ENCODE measurements at regions not wholly inside any gene's neighbourhood (a gene's known extent, or its start where the extent isn't known, plus 50 kb on each side); places are given as distances from the start of the nearest gene placed in this dataset.
A peak's percentile ranks its signal among the peaks of the same experiment; 100 is the strongest.
"Not testable (repeated sequence)": the region's sequence is repeated elsewhere in the genome, so short reads cannot be mapped to it uniquely, and the experiment has no call there.

DNA sequence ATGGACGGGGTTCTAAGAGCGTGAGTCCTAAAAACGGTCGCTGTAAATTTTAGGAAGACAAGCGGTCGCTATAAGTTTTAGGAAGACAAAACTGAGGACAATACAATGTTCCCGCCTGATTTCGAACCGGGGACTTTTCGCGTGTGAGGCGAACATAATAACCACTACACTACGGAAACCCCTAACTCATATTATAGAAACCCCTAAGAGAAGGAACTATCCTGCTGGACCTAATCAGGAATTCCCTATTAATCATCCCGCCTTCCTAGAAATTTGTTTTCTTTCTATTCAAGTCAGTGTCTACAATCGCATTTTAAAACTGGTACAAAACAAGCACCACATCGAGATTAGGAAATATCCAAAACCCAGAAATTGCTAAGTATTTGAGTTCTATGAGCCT, 183.8 kb downstream of the OR2B2 start:
- no peak for ATAC-seq (replicated peaks in 6 of 8)
- in situ Hi-C loops (cut with MboI; ENCODE audit: low pct_unique_long_range_greater_than_20kb in 2 of 9, low sequenced_read_pairs in 9 of 9, unreplicated experiment in 9 of 9): no loop called here
- Histone ChIP-seq H3K27ac (no peak overlapping the region), H3K4me3 (no peak overlapping the region), H3K4me1 (replicated peaks in 1 of 2) (no peaks in the 10 kb centered on the region)
- 50 to 95% (median 76%) methylated on average over 3 to 16 of the region's 16 CpGs; no CpG with 5 or more reads in 1 of the 10 experiments for WGBS, 10 experiments

DNA sequence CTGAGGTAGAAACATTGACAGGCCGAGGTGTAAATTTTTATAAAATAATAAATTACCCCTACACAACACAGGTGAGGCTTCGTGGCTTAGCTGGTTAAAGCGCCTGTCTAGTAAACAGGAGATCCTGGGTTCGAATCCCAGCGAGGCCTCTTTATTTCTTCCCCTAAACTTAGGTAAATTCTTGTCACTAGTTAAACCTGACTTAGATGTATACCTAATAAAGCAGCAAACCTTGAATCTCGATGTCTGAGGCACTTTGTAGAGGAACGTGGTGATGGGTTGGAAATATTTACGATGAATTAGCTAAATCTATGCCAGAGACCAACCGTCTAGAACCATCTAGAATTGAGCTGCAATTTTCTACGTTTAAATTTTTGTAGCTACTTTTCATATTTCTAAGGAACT, 185.6 kb downstream of the OR2B2 start:
- Histone ChIP-seq H3K4me3 (no peak overlapping the region), H3K4me1 (replicated peaks in 1 of 2) (peaks cover 0 to 1% of the 10 kb centered on the region in 2 donors), H3K27ac (no peak overlapping the region)
- WGBS, 10 experiments: 12 to 84% (median 41%) methylated on average over 3 to 10 of the region's 10 CpGs
- peak in 3 of 8 experiments; percentile 17 to 84 (median 67) for ATAC-seq (replicated peaks in 6 of 8)
- in situ Hi-C loops (cut with MboI; ENCODE audit: low pct_unique_long_range_greater_than_20kb in 2 of 9, low sequenced_read_pairs in 9 of 9, unreplicated experiment in 9 of 9): no loop called here

DNA sequence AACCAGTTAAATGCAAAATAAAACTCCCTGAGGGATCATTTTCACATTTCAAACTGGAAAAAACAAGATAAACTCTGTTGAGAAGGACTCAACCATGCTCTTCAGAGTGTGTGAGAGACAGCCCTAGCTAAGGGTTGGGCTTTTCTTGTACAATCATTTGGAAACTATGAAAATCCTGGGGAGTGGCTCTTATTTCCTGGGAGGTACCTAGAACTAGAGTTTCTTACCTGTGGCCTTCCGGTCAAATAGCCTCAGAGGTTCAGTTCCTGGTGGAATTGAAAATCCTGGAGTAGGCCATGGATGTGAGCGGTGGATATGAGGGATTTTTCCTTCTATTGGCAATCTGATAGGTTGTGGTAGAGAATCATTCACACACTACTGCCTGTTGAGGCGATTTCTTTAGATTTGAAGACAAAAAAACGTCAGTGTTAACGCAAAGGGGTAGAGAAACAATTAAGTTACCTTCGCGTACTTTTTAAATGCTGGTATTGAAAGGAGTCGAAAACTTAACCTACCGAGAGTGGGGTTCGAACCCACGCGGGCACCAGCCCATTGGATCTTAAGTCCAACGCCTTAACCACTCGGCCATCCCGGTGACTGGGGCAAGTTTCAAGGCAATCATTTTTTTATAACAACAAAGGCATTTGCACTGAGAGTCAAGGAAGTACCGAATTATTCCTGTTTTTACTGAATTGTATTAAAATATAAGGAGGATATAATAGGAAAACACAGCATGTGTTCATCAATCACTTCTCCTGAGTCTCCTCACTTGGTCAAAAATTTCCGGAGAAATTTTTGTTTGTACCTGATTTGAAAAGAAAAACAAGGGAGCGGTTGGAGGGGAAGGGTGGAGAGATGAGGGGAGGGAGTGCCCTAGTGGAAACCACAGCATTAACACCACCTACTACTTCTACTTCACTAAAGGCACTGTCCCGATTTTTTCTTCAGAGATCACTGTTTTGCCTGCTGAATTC, 191.3 kb downstream of the OR2B2 start:
- WGBS, 10 experiments: 0 to 59% (median 24%) methylated on average over 1 to 19 of the region's 19 CpGs
- peak in 3 of 8 experiments; percentile 51 to 89 (median 87) for ATAC-seq (replicated peaks in 6 of 8)
- Histone ChIP-seq H3K27ac (no peak overlapping the region), H3K4me1 (replicated peaks in 1 of 2) (peaks cover 0 to 4% of the 10 kb centered on the region in 2 donors), H3K4me3 (peak overlapping the region in 1 of 5 donors; percentile 11)
- in situ Hi-C loops (cut with MboI; ENCODE audit: low pct_unique_long_range_greater_than_20kb in 2 of 9, low sequenced_read_pairs in 9 of 9, unreplicated experiment in 9 of 9): no loop called here

DNA sequence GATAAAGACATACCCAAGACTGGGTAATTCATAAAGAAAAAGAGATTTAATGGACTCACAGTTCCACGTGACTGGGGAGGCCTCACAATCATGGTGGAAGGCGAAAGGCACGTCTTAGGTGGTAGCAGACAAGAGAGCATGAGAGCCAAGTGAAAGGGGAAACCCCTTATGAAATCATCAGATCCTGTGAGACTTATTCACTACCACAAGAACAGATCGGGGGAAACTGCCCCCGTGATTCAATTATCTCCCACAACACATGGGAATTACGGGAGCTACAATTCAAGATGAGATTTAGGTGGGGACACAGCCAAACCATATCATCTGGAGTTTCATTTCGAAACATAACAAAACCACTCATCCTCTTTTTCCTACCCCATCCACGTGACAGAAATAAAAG, 193.2 kb downstream of the OR2B2 start:
- H3K4me1 ChIP-seq (replicated peaks in 1 of 2); ATAC-seq (replicated peaks in 6 of 8); H3K27ac ChIP-seq; in situ Hi-C loops (cut with MboI; ENCODE audit: low pct_unique_long_range_greater_than_20kb in 2 of 9, low sequenced_read_pairs in 9 of 9, unreplicated experiment in 9 of 9); H3K4me3 ChIP-seq: not testable (repeated sequence)
- 28 to 87% (median 76%) methylated on average over 1 to 8 of the region's 8 CpGs; no CpG with 5 or more reads in 1 of the 10 experiments for WGBS, 10 experiments

DNA sequence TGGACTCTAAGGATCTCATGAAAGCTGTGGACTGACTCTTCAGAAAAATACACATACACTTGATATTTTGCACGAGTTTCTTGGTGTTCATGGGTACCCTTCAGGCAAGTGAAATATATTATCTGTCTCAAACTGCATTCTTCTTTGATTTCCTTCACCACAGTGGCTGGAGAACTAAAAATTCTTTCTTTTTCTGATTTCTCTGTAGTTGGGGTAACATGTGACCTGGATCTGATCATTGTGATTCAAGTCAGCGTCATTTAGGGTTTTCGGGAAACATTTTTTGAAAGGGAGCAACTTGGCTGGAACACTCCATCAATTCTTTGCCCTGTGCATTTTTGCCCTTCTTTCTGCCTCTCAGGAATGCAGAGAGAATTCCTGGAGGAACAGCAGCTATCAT, 205.8 kb downstream of the OR2B2 start:
- Histone ChIP-seq H3K4me3 (no peak overlapping the region), H3K4me1 (replicated peaks in 1 of 2) (no peaks in the 10 kb centered on the region), H3K27ac (no peak overlapping the region)
- ATAC-seq (replicated peaks in 6 of 8): no peak
- in situ Hi-C loops (cut with MboI; ENCODE audit: low pct_unique_long_range_greater_than_20kb in 2 of 9, low sequenced_read_pairs in 9 of 9, unreplicated experiment in 9 of 9): no loop called here
- 39 to 100% (median 90%) methylated on average over 1 to 3 of the region's 3 CpGs for WGBS, 10 experiments

DNA sequence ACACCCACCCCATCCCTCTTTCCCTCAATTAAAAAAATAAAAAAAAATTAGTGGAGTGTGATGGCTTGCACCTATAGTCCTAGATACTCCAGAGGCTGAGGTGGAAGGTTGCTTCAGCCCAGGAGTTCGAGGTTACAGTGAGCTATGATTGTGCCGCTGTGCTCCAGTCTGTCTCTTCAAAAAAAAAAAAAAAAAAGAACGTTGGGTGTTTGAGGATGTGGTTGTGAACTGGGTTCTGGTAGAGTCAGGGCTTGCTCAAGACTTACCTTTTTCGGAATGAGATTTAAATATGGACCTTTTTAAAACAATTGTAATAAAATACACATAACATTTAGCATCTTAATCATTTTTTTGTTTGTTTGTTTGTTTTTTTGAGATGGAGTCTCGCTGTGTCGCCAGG, 211.9 kb downstream of the OR2B2 start:
- no peak for ATAC-seq (replicated peaks in 6 of 8)
- Histone ChIP-seq H3K4me3 (no peak overlapping the region), H3K27ac (no peak overlapping the region), H3K4me1 (replicated peaks in 1 of 2) (no peaks in the 10 kb centered on the region)
- WGBS, 10 experiments: 61 to 100% (median 89%) methylated on average over 1 to 6 of the region's 6 CpGs
- in situ Hi-C loops (cut with MboI; ENCODE audit: low pct_unique_long_range_greater_than_20kb in 2 of 9, low sequenced_read_pairs in 9 of 9, unreplicated experiment in 9 of 9): no loop called here

DNA sequence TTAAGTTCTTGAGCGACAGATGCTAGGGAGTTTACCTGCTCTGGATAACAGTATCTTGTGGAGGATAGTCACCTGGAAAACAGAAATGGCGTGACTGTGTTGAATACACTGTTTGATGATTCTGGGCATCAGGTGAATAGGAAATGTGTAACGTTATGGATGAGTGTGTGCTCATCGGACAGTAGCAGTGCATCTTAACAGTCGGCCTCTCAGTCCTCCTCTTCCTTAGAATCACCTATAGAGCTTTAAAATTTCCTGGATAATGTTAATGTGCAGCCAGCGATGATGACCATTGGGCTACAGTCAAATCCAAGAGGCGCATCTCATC, 217.7 kb downstream of the OR2B2 start:
- ATAC-seq (replicated peaks in 6 of 8): peak in 1 of 8 experiments; percentile 8
- H3K27ac ChIP-seq: no peak overlapping the region
- H3K4me3 ChIP-seq: peak overlapping the region; percentile 48 to 80 (median 67)
- H3K4me1 ChIP-seq (replicated peaks in 1 of 2): peaks cover 3 to 7% of the 10 kb centered on the region in 2 donors
- in situ Hi-C loops (cut with MboI; ENCODE audit: low pct_unique_long_range_greater_than_20kb in 2 of 9, low sequenced_read_pairs in 9 of 9, unreplicated experiment in 9 of 9): no loop called here
- WGBS, 10 experiments: 6 to 93% (median 60%) methylated on average over 1 to 6 of the region's 7 CpGs; no CpG with 5 or more reads in 1 of the 10 experiments

DNA sequence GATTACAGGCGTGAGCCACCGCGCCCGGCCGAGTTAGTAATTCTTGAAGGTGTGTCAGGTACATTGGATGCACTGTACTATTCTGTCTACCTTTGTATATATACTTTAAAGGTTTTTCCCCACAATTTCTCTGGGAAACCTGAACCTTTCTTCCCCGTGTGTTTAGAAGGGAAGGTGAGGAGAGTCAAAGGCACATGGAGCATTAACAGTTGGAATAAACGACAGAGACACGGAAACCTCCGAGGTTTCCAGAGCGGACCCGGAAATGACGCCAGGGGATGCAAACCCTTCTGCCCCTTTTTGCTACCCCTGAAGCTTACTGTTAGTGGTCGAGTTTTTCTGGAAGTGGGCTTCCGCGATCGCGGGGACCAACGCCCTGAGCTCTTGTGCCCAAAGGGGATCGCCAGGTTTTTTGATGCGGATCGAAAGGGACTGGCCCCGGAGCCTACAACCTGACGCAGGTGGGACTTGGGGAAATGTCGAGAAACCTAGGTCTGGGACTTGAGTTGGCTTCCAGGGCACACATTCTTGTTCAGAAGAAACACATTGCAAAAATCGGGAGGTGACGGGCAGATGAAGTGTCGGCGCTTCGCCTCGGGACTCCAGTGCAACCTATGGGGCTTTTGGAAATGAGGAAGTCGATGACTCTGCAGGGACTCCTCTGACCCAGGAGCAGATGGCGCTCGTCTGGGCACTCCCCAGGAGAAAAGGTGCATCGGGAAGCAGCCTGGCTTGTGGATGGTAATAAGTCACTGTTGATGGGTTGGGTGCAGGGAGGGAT, 218.2 kb downstream of the OR2B2 start:
- in situ Hi-C loops (cut with MboI; ENCODE audit: low pct_unique_long_range_greater_than_20kb in 2 of 9, low sequenced_read_pairs in 9 of 9, unreplicated experiment in 9 of 9): no loop called here
- H3K27ac ChIP-seq: peak overlapping the region; percentile 37 to 59
- 0 to 15% (median 5%) methylated on average over 5 to 20 of the region's 34 CpGs; no CpG with 5 or more reads in 4 of the 10 experiments for WGBS, 10 experiments
- H3K4me1 ChIP-seq (replicated peaks in 1 of 2): peaks cover 3 to 7% of the 10 kb centered on the region in 2 donors
- peak in 7 of 8 experiments; percentile 66 to 93 (median 86) for ATAC-seq (replicated peaks in 6 of 8)
- H3K4me3 ChIP-seq: peak overlapping the region; percentile 48 to 80 (median 67)

DNA sequence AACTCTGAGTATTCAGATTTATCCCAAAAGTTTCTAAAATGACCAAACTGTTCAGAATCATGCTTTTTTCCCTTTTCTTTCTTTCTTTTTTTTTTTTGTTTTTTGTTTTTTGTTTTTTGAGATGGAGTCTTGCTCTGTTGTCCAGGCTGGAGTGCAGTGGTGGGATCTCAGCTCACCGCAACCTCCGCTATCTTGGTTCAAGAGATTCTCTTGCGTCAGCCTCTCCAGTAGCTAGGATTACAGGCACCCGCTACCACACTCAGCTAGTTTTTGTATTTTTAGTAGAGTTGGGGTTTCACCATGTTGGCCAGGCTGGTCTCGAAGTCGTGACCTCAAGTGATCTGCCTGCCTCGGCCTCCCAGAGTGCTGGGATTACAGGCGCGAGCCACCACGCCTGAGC, 219.2 kb upstream of the ZNF184 start:
- H3K27ac ChIP-seq; in situ Hi-C loops (cut with MboI; ENCODE audit: low pct_unique_long_range_greater_than_20kb in 2 of 9, low sequenced_read_pairs in 9 of 9, unreplicated experiment in 9 of 9); H3K4me1 ChIP-seq (replicated peaks in 1 of 2); ATAC-seq (replicated peaks in 6 of 8); H3K4me3 ChIP-seq: not testable (repeated sequence)
- 73 to 100% (median 95%) methylated on average over 3 to 10 of the region's 10 CpGs; no CpG with 5 or more reads in 2 of the 10 experiments for WGBS, 10 experiments

DNA sequence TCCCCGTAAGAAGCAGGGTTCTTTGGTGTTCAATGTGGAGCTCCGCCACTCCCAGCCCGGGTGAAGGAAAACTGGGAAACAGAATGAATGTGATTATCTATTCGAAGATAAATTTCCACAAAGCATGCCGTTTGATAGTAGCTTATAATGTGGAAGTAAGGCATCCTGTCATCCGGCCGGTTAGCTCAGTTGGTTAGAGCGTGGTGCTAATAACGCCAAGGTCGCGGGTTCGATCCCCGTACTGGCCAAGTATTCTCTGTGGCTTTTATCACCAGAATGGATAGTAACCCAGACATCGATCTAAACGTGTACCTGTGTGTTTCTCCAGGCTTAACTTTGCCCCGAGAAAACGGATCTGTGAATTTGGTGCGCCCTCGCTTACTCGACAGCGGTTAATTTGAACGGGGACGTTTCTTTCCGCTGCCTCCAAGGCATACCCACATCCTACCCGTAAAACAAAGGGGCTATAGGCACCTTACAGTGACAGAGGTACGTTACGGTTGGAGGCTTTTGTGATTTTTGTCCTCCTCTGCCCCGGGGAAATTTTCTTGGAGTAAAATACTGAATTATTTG, 215.2 kb upstream of the ZNF184 start:
- WGBS, 10 experiments: 0 to 13% (median 0%) methylated on average over 1 to 23 of the region's 28 CpGs
- H3K4me3 ChIP-seq: peak overlapping the region; percentile 59 to 73 (median 66)
- H3K4me1 ChIP-seq (replicated peaks in 1 of 2): no peaks in the 10 kb centered on the region
- in situ Hi-C loops (cut with MboI; ENCODE audit: low pct_unique_long_range_greater_than_20kb in 2 of 9, low sequenced_read_pairs in 9 of 9, unreplicated experiment in 9 of 9): no loop called here
- H3K27ac ChIP-seq: peak overlapping the region; percentile 68 to 77
- ATAC-seq (replicated peaks in 6 of 8): peak; percentile 86 to 93 (median 89)

DNA sequence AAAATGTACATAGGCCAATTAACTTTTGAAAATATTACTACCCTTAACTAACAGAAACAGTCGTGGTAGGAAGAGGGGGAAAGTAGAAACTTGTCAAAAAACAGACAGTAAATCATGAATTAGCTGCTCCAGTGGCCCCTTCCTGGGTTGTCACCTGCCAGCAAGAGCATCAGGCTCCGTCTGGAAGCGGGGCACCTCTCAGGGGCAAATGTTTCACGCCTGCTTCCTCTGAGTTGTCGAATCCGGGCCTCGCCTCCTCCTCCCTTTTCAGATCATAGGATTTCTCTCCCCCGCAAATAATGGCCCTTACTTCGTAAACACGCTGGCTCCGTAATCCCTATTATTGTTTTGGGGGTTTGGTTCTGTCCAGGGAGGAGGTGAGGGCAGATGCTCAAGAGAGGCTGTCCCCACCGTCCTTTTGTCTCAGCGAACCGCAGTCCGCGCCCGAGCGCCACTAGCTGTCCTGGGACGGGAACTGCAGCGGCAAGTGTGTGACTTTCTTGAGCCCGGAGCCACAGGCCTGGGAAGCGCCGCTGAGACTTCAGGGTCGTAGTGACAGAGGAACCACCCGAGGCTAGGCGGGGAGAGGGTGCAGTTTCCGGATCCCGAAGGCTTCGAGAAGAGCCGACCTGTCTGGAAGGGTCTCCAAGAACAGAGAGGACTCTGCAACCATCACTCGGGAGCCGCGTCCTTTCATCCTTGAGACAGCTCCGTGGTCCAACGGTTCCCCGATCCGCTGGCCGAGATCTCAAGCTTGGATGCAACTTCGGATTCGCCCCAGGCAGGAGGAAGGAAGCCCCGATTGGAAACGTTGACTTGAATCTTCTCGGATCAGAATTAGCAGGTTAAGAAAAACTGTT, 214.5 kb upstream of the ZNF184 start:
- H3K4me1 ChIP-seq (replicated peaks in 1 of 2): no peaks in the 10 kb centered on the region
- peak; percentile 62 to 82 (median 80) for ATAC-seq (replicated peaks in 6 of 8)
- WGBS, 10 experiments: 0 to 8% (median 3%) methylated on average over 5 to 20 of the region's 43 CpGs; no CpG with 5 or more reads in 1 of the 10 experiments
- peak overlapping the region; percentile 68 to 77 for H3K27ac ChIP-seq
- in situ Hi-C loops (cut with MboI; ENCODE audit: low pct_unique_long_range_greater_than_20kb in 2 of 9, low sequenced_read_pairs in 9 of 9, unreplicated experiment in 9 of 9): no loop called here
- H3K4me3 ChIP-seq: peak overlapping the region; percentile 59 to 73 (median 66)

DNA sequence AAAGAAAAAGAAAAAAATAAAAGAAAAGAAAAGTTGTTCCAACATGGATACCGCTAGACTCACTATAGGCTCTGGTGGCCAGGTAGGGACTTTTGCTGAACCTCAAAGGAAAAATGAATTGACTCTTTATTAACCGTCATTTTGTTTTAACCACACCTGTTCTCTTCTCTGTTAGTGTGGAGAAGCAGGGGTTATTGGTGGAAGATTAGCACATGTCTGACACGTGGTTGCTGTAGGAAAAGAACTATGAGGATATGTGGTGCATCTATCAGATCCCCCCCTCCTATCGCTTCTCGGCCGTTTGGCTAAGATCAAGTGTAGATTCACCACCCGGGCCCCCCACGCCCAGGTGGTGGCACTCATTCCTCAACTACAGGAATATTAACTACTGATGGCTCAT, 212.4 kb upstream of the ZNF184 start:
- Histone ChIP-seq H3K4me1 (replicated peaks in 1 of 2) (peaks cover 1% of the 10 kb centered on the region in 2 donors), H3K4me3 (no peak overlapping the region), H3K27ac (no peak overlapping the region)
- ATAC-seq (replicated peaks in 6 of 8): no peak
- WGBS, 10 experiments: 55 to 100% (median 84%) methylated on average over 3 to 7 of the region's 8 CpGs
- in situ Hi-C loops (cut with MboI; ENCODE audit: low pct_unique_long_range_greater_than_20kb in 2 of 9, low sequenced_read_pairs in 9 of 9, unreplicated experiment in 9 of 9): no loop called here

All from motor neuron (in vitro differentiated cells).